ENCODE measurements at regions not wholly inside any gene's neighbourhood (a gene's known extent, or its start where the extent isn't known, plus 50 kb on each side); places are given as distances from the start of the nearest gene placed in this dataset.

- no peak overlapping the region for H3K9ac ChIP-seq (ENCODE audit: low read depth, low read length, poor library complexity)
- no peaks in the 10 kb centered on the region for H3K36me3 ChIP-seq (replicated peaks in 1 of 2; ENCODE audit: control insufficient read depth in 2 of 2, insufficient read depth in 2 of 2, low read length in 2 of 2)
- no peak overlapping the region for H3K4me3 ChIP-seq (ENCODE audit: low read length in 2 of 2)
- no peaks in the 10 kb centered on the region for H3K79me1 ChIP-seq (ENCODE audit: low read depth, low read length)
- peaks cover 0 to 3% of the 10 kb centered on the region in 2 donors for H3K9me3 ChIP-seq (replicated peaks in 1 of 2; ENCODE audit: control insufficient read depth in 2 of 2, insufficient read depth in 1 of 2, low read depth in 1 of 2, low read length in 2 of 2)
- H4K8ac ChIP-seq (ENCODE audit: low read depth, low read length), result no peak overlapping the region
- no peak overlapping the region for H3K14ac ChIP-seq (ENCODE audit: low read length)
- H3K4ac ChIP-seq (ENCODE audit: low read length), result no peak overlapping the region
- no peak overlapping the region for H4K91ac ChIP-seq (ENCODE audit: low read depth, low read length, poor library complexity)
- H2BK12ac ChIP-seq (ENCODE audit: low read length), result no peak overlapping the region
- H3K27ac ChIP-seq (replicated peaks; ENCODE audit: low read length), result no peak overlapping the region
- no peak overlapping the region for H3K18ac ChIP-seq (ENCODE audit: low read length)
- no peak overlapping the region for H2AK5ac ChIP-seq (ENCODE audit: low read depth, low read length)
- H3K4me2 ChIP-seq (ENCODE audit: insufficient read depth, low read length, poor library complexity, severe bottlenecking), result no peak overlapping the region
- no peak for DNase-seq (ENCODE audit: low spot score)
- H3K4me1 ChIP-seq (ENCODE audit: control insufficient read depth in 2 of 2, insufficient read depth in 1 of 2, low read depth in 1 of 2, low read length in 2 of 2), result no peaks in the 10 kb centered on the region
- no peaks in the 10 kb centered on the region for H3K27me3 ChIP-seq (ENCODE audit: control insufficient read depth in 3 of 3, insufficient read depth in 3 of 3, low read depth in 1 of 3, low read length in 3 of 3)
- H2BK120ac ChIP-seq (ENCODE audit: low read depth, low read length), result no peak overlapping the region
- H3K23ac ChIP-seq (ENCODE audit: low read depth, low read length, poor library complexity), result no peak overlapping the region
- H2AFZ ChIP-seq (ENCODE audit: low read length), result no peak overlapping the region
- no CpG with 5 or more reads among the region's 3 CpGs for WGBS, 2 donors (ENCODE audit: extremely low coverage in 2 of 2, insufficient read length in 2 of 2, insufficient replicate concordance in 1 of 2)
- H2BK5ac ChIP-seq (ENCODE audit: low read length), result no peak overlapping the region
- H2BK15ac ChIP-seq (ENCODE audit: low read length), result no peak overlapping the region
Measured at GRCh38 chr4:103443324-103443723, 245.2 kb upstream of the CENPE start.

GRCh38 chr4:103429283-103429682, 231.1 kb upstream of the CENPE start:
- Histone ChIP-seq H3K23ac (ENCODE audit: low read depth, low read length, poor library complexity) (no peak overlapping the region), H3K79me1 (ENCODE audit: low read depth, low read length) (no peaks in the 10 kb centered on the region), H2AFZ (ENCODE audit: low read length) (peak overlapping the region; percentile 65), H2BK120ac (ENCODE audit: low read depth, low read length) (no peak overlapping the region), H2BK15ac (ENCODE audit: low read length) (no peak overlapping the region), H2AK5ac (ENCODE audit: low read depth, low read length) (no peak overlapping the region), H2BK5ac (ENCODE audit: low read length) (no peak overlapping the region), H4K8ac (ENCODE audit: low read depth, low read length) (no peak overlapping the region), H3K27ac (replicated peaks; ENCODE audit: low read length) (no peak overlapping the region), H3K9me3 (replicated peaks in 1 of 2; ENCODE audit: control insufficient read depth in 2 of 2, insufficient read depth in 1 of 2, low read depth in 1 of 2, low read length in 2 of 2) (no peaks in the 10 kb centered on the region), H3K36me3 (replicated peaks in 1 of 2; ENCODE audit: control insufficient read depth in 2 of 2, insufficient read depth in 2 of 2, low read length in 2 of 2) (no peaks in the 10 kb centered on the region), H4K91ac (ENCODE audit: low read depth, low read length, poor library complexity) (no peak overlapping the region), H3K9ac (ENCODE audit: low read depth, low read length, poor library complexity) (no peak overlapping the region), H3K4ac (ENCODE audit: low read length) (no peak overlapping the region), H3K4me1 (ENCODE audit: control insufficient read depth in 2 of 2, insufficient read depth in 1 of 2, low read depth in 1 of 2, low read length in 2 of 2) (no peaks in the 10 kb centered on the region), H2BK12ac (ENCODE audit: low read length) (no peak overlapping the region), H3K4me3 (ENCODE audit: low read length in 2 of 2) (no peak overlapping the region), H3K4me2 (ENCODE audit: insufficient read depth, low read length, poor library complexity, severe bottlenecking) (no peak overlapping the region), H3K14ac (ENCODE audit: low read length) (no peak overlapping the region), H3K27me3 (ENCODE audit: control insufficient read depth in 3 of 3, insufficient read depth in 3 of 3, low read depth in 1 of 3, low read length in 3 of 3) (no peaks in the 10 kb centered on the region), H3K18ac (ENCODE audit: low read length) (no peak overlapping the region)
- WGBS, 2 donors (ENCODE audit: extremely low coverage in 2 of 2, insufficient read length in 2 of 2, insufficient replicate concordance in 1 of 2), result no CpG with 5 or more reads among the region's 7 CpGs
- DNase-seq (ENCODE audit: low spot score), result peak; percentile 6

DNA sequence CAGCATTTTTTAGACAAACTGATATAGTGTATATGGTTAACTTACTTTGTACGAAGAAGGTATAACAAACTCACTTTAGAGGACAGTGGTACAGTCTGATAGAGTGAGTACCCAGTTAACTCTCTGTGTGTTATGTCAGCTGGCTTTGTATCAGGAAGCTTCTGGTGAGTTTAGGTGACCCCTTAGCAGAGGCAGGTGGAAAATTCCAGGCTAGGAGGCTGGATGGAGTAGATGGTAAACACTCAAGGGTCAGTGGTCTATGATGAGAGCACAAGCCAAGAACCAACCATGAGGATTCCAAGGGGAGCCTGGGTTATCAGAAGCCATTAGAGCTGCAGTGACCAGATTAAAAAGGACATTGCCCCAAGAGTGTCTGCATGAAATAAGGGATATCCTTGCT, 227.3 kb upstream of the CENPE start:
- Histone ChIP-seq H3K27me3 (ENCODE audit: control insufficient read depth in 3 of 3, insufficient read depth in 3 of 3, low read depth in 1 of 3, low read length in 3 of 3) (no peaks in the 10 kb centered on the region), H3K18ac (ENCODE audit: low read length) (no peak overlapping the region), H3K27ac (replicated peaks; ENCODE audit: low read length) (no peak overlapping the region), H2BK15ac (ENCODE audit: low read length) (no peak overlapping the region), H4K91ac (ENCODE audit: low read depth, low read length, poor library complexity) (no peak overlapping the region), H3K14ac (ENCODE audit: low read length) (no peak overlapping the region), H3K4ac (ENCODE audit: low read length) (no peak overlapping the region), H2BK12ac (ENCODE audit: low read length) (no peak overlapping the region), H2AFZ (ENCODE audit: low read length) (no peak overlapping the region), H2AK5ac (ENCODE audit: low read depth, low read length) (no peak overlapping the region), H3K9me3 (replicated peaks in 1 of 2; ENCODE audit: control insufficient read depth in 2 of 2, insufficient read depth in 1 of 2, low read depth in 1 of 2, low read length in 2 of 2) (no peaks in the 10 kb centered on the region), H3K4me2 (ENCODE audit: insufficient read depth, low read length, poor library complexity, severe bottlenecking) (no peak overlapping the region), H3K4me3 (ENCODE audit: low read length in 2 of 2) (no peak overlapping the region), H2BK5ac (ENCODE audit: low read length) (no peak overlapping the region), H3K79me1 (ENCODE audit: low read depth, low read length) (no peaks in the 10 kb centered on the region), H2BK120ac (ENCODE audit: low read depth, low read length) (no peak overlapping the region), H3K23ac (ENCODE audit: low read depth, low read length, poor library complexity) (no peak overlapping the region), H4K8ac (ENCODE audit: low read depth, low read length) (no peak overlapping the region), H3K36me3 (replicated peaks in 1 of 2; ENCODE audit: control insufficient read depth in 2 of 2, insufficient read depth in 2 of 2, low read length in 2 of 2) (no peaks in the 10 kb centered on the region), H3K9ac (ENCODE audit: low read depth, low read length, poor library complexity) (no peak overlapping the region), H3K4me1 (ENCODE audit: control insufficient read depth in 2 of 2, insufficient read depth in 1 of 2, low read depth in 1 of 2, low read length in 2 of 2) (no peaks in the 10 kb centered on the region)
- WGBS, 2 donors (ENCODE audit: extremely low coverage in 2 of 2, insufficient read length in 2 of 2, insufficient replicate concordance in 1 of 2), result no CpG with 5 or more reads among the region's 1 CpG
- DNase-seq (ENCODE audit: low spot score), result no peak

GRCh38 chr4:103424853-103425252, 226.7 kb upstream of the CENPE start:
- Histone ChIP-seq H2BK15ac (ENCODE audit: low read length) (no peak overlapping the region), H3K18ac (ENCODE audit: low read length) (no peak overlapping the region), H3K4me2 (ENCODE audit: insufficient read depth, low read length, poor library complexity, severe bottlenecking) (no peak overlapping the region), H3K27ac (replicated peaks; ENCODE audit: low read length) (no peak overlapping the region), H4K8ac (ENCODE audit: low read depth, low read length) (no peak overlapping the region), H2AFZ (ENCODE audit: low read length) (peak overlapping the region; percentile 70), H3K23ac (ENCODE audit: low read depth, low read length, poor library complexity) (no peak overlapping the region), H3K14ac (ENCODE audit: low read length) (no peak overlapping the region), H2BK5ac (ENCODE audit: low read length) (no peak overlapping the region), H3K27me3 (ENCODE audit: control insufficient read depth in 3 of 3, insufficient read depth in 3 of 3, low read depth in 1 of 3, low read length in 3 of 3) (no peaks in the 10 kb centered on the region), H3K9me3 (replicated peaks in 1 of 2; ENCODE audit: control insufficient read depth in 2 of 2, insufficient read depth in 1 of 2, low read depth in 1 of 2, low read length in 2 of 2) (no peaks in the 10 kb centered on the region), H3K9ac (ENCODE audit: low read depth, low read length, poor library complexity) (no peak overlapping the region), H2BK120ac (ENCODE audit: low read depth, low read length) (no peak overlapping the region), H3K4me3 (ENCODE audit: low read length in 2 of 2) (no peak overlapping the region), H4K91ac (ENCODE audit: low read depth, low read length, poor library complexity) (no peak overlapping the region), H2AK5ac (ENCODE audit: low read depth, low read length) (no peak overlapping the region), H3K4me1 (ENCODE audit: control insufficient read depth in 2 of 2, insufficient read depth in 1 of 2, low read depth in 1 of 2, low read length in 2 of 2) (no peaks in the 10 kb centered on the region), H3K36me3 (replicated peaks in 1 of 2; ENCODE audit: control insufficient read depth in 2 of 2, insufficient read depth in 2 of 2, low read length in 2 of 2) (no peaks in the 10 kb centered on the region), H3K4ac (ENCODE audit: low read length) (no peak overlapping the region), H2BK12ac (ENCODE audit: low read length) (no peak overlapping the region), H3K79me1 (ENCODE audit: low read depth, low read length) (no peaks in the 10 kb centered on the region)
- no peak for DNase-seq (ENCODE audit: low spot score)
- no CpG with 5 or more reads among the region's 2 CpGs for WGBS, 2 donors (ENCODE audit: extremely low coverage in 2 of 2, insufficient read length in 2 of 2, insufficient replicate concordance in 1 of 2)
